ENCODE measurements at regions not wholly inside any gene's neighbourhood (a gene's known extent, or its start where the extent isn't known, plus 50 kb on each side); places are given as distances from the start of the nearest gene placed in this dataset.

DNA sequence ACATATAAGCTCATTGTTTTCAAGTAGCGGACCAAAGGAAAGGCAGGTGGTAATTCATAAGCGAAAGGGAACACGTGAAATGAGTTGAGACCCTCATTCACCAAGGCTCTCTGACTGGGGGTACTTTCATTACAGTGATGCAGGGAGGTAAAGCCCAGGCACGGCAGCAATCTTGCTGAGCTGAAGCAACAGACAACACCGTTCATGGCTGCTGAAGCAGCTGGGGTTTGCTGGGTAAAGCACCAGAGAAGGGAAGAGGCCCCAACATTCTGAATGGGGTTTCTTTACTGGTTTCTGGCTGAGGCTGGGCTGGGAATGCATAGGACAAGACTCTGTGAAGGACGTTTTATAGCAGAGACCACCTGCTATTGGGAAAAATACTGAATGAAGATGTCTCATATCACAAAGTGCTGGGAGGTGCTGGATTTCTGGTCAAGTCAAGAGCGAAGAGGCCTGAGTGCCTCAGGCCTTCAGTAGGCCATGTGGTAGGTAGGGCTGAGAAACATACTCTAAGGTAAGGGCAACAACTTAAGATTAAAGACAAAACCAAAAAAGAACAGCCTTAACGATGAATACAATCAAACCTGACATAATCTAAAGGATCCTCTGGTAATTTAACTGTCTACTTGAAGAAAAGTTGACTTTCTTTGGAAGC is 324.7 kb upstream of the PIK3C3 start:
- TF ChIP-seq, protein P1, sequence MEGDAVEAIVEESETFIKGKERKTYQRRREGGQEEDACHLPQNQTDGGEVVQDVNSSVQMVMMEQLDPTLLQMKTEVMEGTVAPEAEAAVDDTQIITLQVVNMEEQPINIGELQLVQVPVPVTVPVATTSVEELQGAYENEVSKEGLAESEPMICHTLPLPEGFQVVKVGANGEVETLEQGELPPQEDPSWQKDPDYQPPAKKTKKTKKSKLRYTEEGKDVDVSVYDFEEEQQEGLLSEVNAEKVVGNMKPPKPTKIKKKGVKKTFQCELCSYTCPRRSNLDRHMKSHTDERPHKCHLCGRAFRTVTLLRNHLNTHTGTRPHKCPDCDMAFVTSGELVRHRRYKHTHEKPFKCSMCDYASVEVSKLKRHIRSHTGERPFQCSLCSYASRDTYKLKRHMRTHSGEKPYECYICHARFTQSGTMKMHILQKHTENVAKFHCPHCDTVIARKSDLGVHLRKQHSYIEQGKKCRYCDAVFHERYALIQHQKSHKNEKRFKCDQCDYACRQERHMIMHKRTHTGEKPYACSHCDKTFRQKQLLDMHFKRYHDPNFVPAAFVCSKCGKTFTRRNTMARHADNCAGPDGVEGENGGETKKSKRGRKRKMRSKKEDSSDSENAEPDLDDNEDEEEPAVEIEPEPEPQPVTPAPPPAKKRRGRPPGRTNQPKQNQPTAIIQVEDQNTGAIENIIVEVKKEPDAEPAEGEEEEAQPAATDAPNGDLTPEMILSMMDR (IDR thresholded peaks at IDR 0.05): no peak
- no peaks in the 10 kb centered on the region for H3K27me3 ChIP-seq (ENCODE audit: low read depth)
- no peak overlapping the region for H3K27ac ChIP-seq
- DNase-seq (no peak), ATAC-seq (no peak)
- intact Hi-C loops (cut with DNase I): no loop called here
- no peak overlapping the region for H3K4me3 ChIP-seq
- H3K36me3 ChIP-seq: no peaks in the 10 kb centered on the region
- no peaks in the 10 kb centered on the region for H3K9me3 ChIP-seq
- H3K4me1 ChIP-seq: no peaks in the 10 kb centered on the region

GRCh38 chr18:41624460-41624859 is 330.6 kb upstream of the PIK3C3 start:
- H3K27me3 ChIP-seq (ENCODE audit: low read depth): no peaks in the 10 kb centered on the region
- H3K9me3 ChIP-seq: no peaks in the 10 kb centered on the region
- ATAC-seq: no peak
- no peak overlapping the region for H3K27ac ChIP-seq
- DNase-seq: no peak
- no peaks in the 10 kb centered on the region for H3K4me1 ChIP-seq
- TF ChIP-seq, protein P1 (IDR thresholded peaks at IDR 0.05): no peak
- H3K4me3 ChIP-seq: no peak overlapping the region
- no peaks in the 10 kb centered on the region for H3K36me3 ChIP-seq
- intact Hi-C loops (cut with DNase I): no loop called here

DNA sequence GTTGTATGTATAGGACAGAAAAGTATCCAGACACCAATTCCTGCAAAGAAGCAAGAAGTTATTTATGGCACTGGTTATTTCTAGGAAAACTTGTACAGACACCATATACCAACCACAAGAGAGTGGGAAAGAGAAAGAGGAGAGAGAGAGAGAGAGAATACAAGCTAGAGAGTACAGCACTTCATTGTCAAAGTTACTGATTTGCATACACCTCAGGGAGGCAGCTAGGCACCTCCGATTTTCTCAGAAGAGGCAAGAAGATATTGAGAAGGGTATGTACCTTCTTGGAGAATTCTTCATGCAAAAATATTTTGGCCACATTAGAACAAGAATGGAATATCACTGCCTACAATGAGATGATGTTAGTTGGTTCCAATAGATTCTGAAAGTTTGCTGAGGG is 333.9 kb upstream of the PIK3C3 start:
- no peaks in the 10 kb centered on the region for H3K4me1 ChIP-seq
- intact Hi-C loops (cut with DNase I): no loop called here
- TF ChIP-seq, protein P1 (IDR thresholded peaks at IDR 0.05): no peak
- H3K27ac ChIP-seq: no peak overlapping the region
- H3K36me3 ChIP-seq: no peaks in the 10 kb centered on the region
- ATAC-seq (no peak), DNase-seq (no peak)
- H3K27me3 ChIP-seq (ENCODE audit: low read depth): no peaks in the 10 kb centered on the region
- no peaks in the 10 kb centered on the region for H3K9me3 ChIP-seq
- H3K4me3 ChIP-seq: no peak overlapping the region

- no peaks in the 10 kb centered on the region for H3K4me1 ChIP-seq
- H3K36me3 ChIP-seq: no peaks in the 10 kb centered on the region
- ATAC-seq: no peak
- TF ChIP-seq, protein P1 (IDR thresholded peaks at IDR 0.05): no peak
- intact Hi-C loops (cut with DNase I): no loop called here
- H3K27ac ChIP-seq: no peak overlapping the region
- DNase-seq: no peak
- no peak overlapping the region for H3K4me3 ChIP-seq
- no peaks in the 10 kb centered on the region for H3K9me3 ChIP-seq
- H3K27me3 ChIP-seq (ENCODE audit: low read depth): no peaks in the 10 kb centered on the region
Measured at GRCh38 chr18:41618147-41618546, 336.9 kb upstream of the PIK3C3 start.

GRCh38 chr18:41617647-41618046 is 337.4 kb upstream of the PIK3C3 start:
- Histone ChIP-seq H3K36me3 (no peaks in the 10 kb centered on the region), H3K27me3 (ENCODE audit: low read depth) (no peaks in the 10 kb centered on the region), H3K4me1 (no peaks in the 10 kb centered on the region), H3K9me3 (no peaks in the 10 kb centered on the region), H3K27ac (no peak overlapping the region), H3K4me3 (no peak overlapping the region)
- TF ChIP-seq, protein P1 (IDR thresholded peaks at IDR 0.05): no peak
- intact Hi-C loops (cut with DNase I): no loop called here
- DNase-seq (no peak), ATAC-seq (no peak)
